MM.1S (cell line): ENCODE measurements at regions not wholly inside any gene's neighbourhood (a gene's known extent, or its start where the extent isn't known, plus 50 kb on each side); places are given as distances from the start of the nearest gene placed in this dataset.

Source experiments
- DNase-seq: peaks from one replicate; pipeline ENCODE4 v3.0.0-alpha.2; 2015
- H2AFZ ChIP-seq: fragments of 300-600 bp; sonication (generic); 2 replicates; pipeline ENCODE4 v1.6.0; 2016; ENCODE audit warnings: antibody characterized with exemption, low read length
- H3F3A ChIP-seq: fragments of 300-600 bp; sonication (generic); 2 replicates; pipeline ENCODE4 v1.6.1; 2016; ENCODE audit warnings: mild to moderate bottlenecking, antibody characterized with exemption, low read length, moderate library complexity, mixed read lengths; ENCODE audit not compliant: insufficient read depth
- H3K27ac ChIP-seq: fragments of 300-600 bp; sonication (generic); 2 replicates; pipeline ENCODE4 v1.5.1; 2016; ENCODE audit warnings: mild to moderate bottlenecking, low read length
- H3K27me3 ChIP-seq: fragments of 300-600 bp; sonication (generic); replicated peaks from 2 replicates; pipeline ENCODE4 v1.6.0; 2016; ENCODE audit warnings: low read length; ENCODE audit not compliant: insufficient read depth
- H3K36me3 ChIP-seq: fragments of 300-600 bp; sonication (generic); replicated peaks from 2 replicates; pipeline ENCODE4 v1.6.1; 2016; ENCODE audit warnings: mild to moderate bottlenecking, low read length, mixed read lengths; ENCODE audit not compliant: insufficient read depth
- H3K4me1 ChIP-seq: fragments of 300-600 bp; sonication (generic); 2 replicates; pipeline ENCODE4 v1.6.1; 2016; ENCODE audit warnings: low read length, mixed read lengths
- H3K4me2 ChIP-seq: fragments of 300-600 bp; sonication (generic); 2 replicates; pipeline ENCODE4 v1.6.0; 2016; ENCODE audit warnings: low read depth, low read length
- H3K4me3 ChIP-seq: fragments of 300-600 bp; sonication (generic); 2 replicates; pipeline ENCODE4 v1.5.1; 2016; ENCODE audit warnings: low read length, mixed read lengths
- H3K79me2 ChIP-seq: fragments of 300-600 bp; sonication (generic); 2 replicates; pipeline ENCODE4 v1.6.1; 2016; ENCODE audit warnings: mixed run types, low read length, mixed read lengths
- H3K9ac ChIP-seq: fragments of 300-600 bp; sonication (generic); 2 replicates; pipeline ENCODE4 v1.6.1; 2016; ENCODE audit warnings: low read length, mixed read lengths
- H3K9me2 ChIP-seq: fragments of 300-600 bp; sonication (generic); replicated peaks from 2 replicates; pipeline ENCODE4 v1.6.1; 2016; ENCODE audit warnings: mild to moderate bottlenecking, low read length, mixed read lengths; ENCODE audit not compliant: insufficient read depth
- H3K9me3 ChIP-seq: fragments of 300-600 bp; sonication (generic); replicated peaks from 2 replicates; pipeline ENCODE4 v1.6.1; 2016; ENCODE audit warnings: mild to moderate bottlenecking, low read length, mixed read lengths; ENCODE audit not compliant: insufficient read depth
- H4K20me1 ChIP-seq: fragments of 300-600 bp; sonication (generic); 2 replicates; pipeline ENCODE4 v1.6.1; 2016; ENCODE audit warnings: mild to moderate bottlenecking, low read length, moderate library complexity, mixed read lengths; ENCODE audit not compliant: insufficient read depth
- EZH2 ChIP-seq: fragments of 300-600 bp; sonication (generic); optimal IDR thresholded peaks from 2 replicates; pipeline ENCODE3; 2017; ENCODE audit warnings: low read depth, mild to moderate bottlenecking, antibody characterized with exemption, low read length, mixed read lengths
- EZH2phosphoT487 ChIP-seq: fragments of 300-600 bp; sonication (generic); IDR thresholded peaks from 2 replicates; pipeline ENCODE4 v1.6.1; 2018; ENCODE audit warnings: antibody characterized with exemption, low read length
- TF ChIP-seq, protein P1 (sequence below): fragments of 300-600 bp; sonication (generic); IDR thresholded peaks from 2 replicates; pipeline ENCODE4 v1.5.1; 2016; ENCODE audit warnings: antibody characterized with exemption, low read length, mixed read lengths

DNA sequence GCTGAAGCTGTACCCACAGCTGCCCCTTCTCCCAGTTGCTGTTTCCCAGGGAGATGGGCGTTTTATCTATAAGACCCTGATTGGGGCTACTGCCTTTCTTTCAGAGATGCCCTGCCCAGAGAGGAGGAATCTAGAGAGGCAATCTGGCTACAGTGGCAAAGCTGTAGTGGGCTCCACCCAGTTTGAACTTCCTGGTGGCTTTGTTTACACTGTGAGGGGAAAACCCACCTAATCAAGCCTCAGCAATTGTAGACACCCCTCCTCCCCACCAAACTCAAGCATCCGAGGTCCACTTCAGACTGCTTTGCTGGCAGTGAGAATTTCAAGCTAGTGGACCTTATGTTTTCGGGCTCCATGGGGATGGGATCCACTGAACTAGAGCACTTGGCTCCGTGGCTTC is 240.4 kb upstream of the AFF2 start:
- Histone ChIP-seq H3F3A (no peaks in the 10 kb centered on the region), H4K20me1 (no peaks in the 10 kb centered on the region), H3K4me2 (no peak overlapping the region), H2AFZ (no peak overlapping the region), H3K4me3 (no peak overlapping the region), H3K27me3 (no peaks in the 10 kb centered on the region), H3K27ac (no peak overlapping the region), H3K9me3 (no peaks in the 10 kb centered on the region), H3K9ac (no peak overlapping the region), H3K9me2 (no peaks in the 10 kb centered on the region), H3K36me3 (no peaks in the 10 kb centered on the region), H3K79me2 (no peaks in the 10 kb centered on the region), H3K4me1 (no peaks in the 10 kb centered on the region)
- no peak for DNase-seq
- TF ChIP-seq, protein P1, sequence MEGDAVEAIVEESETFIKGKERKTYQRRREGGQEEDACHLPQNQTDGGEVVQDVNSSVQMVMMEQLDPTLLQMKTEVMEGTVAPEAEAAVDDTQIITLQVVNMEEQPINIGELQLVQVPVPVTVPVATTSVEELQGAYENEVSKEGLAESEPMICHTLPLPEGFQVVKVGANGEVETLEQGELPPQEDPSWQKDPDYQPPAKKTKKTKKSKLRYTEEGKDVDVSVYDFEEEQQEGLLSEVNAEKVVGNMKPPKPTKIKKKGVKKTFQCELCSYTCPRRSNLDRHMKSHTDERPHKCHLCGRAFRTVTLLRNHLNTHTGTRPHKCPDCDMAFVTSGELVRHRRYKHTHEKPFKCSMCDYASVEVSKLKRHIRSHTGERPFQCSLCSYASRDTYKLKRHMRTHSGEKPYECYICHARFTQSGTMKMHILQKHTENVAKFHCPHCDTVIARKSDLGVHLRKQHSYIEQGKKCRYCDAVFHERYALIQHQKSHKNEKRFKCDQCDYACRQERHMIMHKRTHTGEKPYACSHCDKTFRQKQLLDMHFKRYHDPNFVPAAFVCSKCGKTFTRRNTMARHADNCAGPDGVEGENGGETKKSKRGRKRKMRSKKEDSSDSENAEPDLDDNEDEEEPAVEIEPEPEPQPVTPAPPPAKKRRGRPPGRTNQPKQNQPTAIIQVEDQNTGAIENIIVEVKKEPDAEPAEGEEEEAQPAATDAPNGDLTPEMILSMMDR, result no peak
- TF ChIP-seq EZH2phosphoT487, result no peak

DNA sequence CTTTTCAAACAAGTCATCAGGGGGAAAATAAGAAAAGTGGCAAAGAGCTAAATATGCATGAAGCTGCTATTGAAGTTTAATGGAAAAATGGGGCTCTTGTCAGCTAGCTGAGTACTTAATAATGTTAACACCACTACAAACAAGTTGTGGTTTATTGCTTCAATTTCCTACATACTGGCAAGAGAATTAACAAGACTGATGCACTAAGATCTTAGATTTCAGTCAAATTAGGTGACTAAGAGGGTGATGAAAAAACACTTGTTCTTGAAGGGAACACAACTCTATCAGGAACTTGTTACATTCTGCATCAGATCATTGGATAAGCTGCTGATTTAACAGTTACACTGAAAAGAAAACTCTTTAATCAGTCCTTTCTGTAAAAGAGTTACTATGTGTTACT is 234.6 kb upstream of the AFF2 start:
- no peak for DNase-seq
- H3K79me2 ChIP-seq, result no peaks in the 10 kb centered on the region
- H3K4me1 ChIP-seq, result no peaks in the 10 kb centered on the region
- no peaks in the 10 kb centered on the region for H3K9me3 ChIP-seq
- no peak overlapping the region for H3K27ac ChIP-seq
- no peak overlapping the region for H2AFZ ChIP-seq
- H3K4me2 ChIP-seq, result no peak overlapping the region
- no peak overlapping the region for H3K9ac ChIP-seq
- TF ChIP-seq, protein P1, result no peak
- TF ChIP-seq EZH2phosphoT487, result no peak
- TF ChIP-seq EZH2, result no peak
- H3K4me3 ChIP-seq, result no peak overlapping the region
- H3F3A ChIP-seq, result no peaks in the 10 kb centered on the region
- no peaks in the 10 kb centered on the region for H3K9me2 ChIP-seq
- no peaks in the 10 kb centered on the region for H4K20me1 ChIP-seq
- H3K36me3 ChIP-seq, result no peaks in the 10 kb centered on the region
- H3K27me3 ChIP-seq, result no peaks in the 10 kb centered on the region

DNA sequence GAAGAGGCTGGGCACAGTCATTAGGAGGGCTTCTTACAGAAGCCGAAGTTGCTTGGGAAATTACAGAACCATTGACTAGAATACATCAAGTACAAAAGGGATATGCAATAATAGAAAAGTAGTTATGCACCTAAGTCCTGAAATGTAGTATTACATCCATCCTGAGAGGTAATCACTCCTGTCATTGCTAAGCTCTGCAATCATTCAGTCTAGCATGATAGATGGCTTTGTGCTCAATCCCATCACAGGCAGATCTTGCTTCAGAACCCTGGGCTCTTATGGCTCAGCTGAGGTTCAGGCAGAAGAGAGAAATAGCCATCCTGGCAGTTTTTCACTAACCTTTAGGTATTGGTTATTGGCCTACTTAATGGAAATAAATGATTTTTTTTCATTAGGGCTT is 231.7 kb upstream of the AFF2 start:
- H4K20me1 ChIP-seq, result no peaks in the 10 kb centered on the region
- no peaks in the 10 kb centered on the region for H3K4me1 ChIP-seq
- no peaks in the 10 kb centered on the region for H3K36me3 ChIP-seq
- no peak for DNase-seq
- no peaks in the 10 kb centered on the region for H3K9me3 ChIP-seq
- no peak overlapping the region for H3K4me3 ChIP-seq
- H3F3A ChIP-seq, result no peaks in the 10 kb centered on the region
- TF ChIP-seq, protein P1, result no peak
- TF ChIP-seq EZH2, result no peak
- no peak for TF ChIP-seq EZH2phosphoT487
- H2AFZ ChIP-seq, result no peak overlapping the region
- no peak overlapping the region for H3K4me2 ChIP-seq
- no peak overlapping the region for H3K27ac ChIP-seq
- H3K9me2 ChIP-seq, result no peaks in the 10 kb centered on the region
- H3K9ac ChIP-seq, result no peak overlapping the region
- H3K27me3 ChIP-seq, result no peaks in the 10 kb centered on the region
- no peaks in the 10 kb centered on the region for H3K79me2 ChIP-seq
